ENCODE measurements at regions not wholly inside any gene's neighbourhood (a gene's known extent, or its start where the extent isn't known, plus 50 kb on each side); places are given as distances from the start of the nearest gene placed in this dataset.

DNA sequence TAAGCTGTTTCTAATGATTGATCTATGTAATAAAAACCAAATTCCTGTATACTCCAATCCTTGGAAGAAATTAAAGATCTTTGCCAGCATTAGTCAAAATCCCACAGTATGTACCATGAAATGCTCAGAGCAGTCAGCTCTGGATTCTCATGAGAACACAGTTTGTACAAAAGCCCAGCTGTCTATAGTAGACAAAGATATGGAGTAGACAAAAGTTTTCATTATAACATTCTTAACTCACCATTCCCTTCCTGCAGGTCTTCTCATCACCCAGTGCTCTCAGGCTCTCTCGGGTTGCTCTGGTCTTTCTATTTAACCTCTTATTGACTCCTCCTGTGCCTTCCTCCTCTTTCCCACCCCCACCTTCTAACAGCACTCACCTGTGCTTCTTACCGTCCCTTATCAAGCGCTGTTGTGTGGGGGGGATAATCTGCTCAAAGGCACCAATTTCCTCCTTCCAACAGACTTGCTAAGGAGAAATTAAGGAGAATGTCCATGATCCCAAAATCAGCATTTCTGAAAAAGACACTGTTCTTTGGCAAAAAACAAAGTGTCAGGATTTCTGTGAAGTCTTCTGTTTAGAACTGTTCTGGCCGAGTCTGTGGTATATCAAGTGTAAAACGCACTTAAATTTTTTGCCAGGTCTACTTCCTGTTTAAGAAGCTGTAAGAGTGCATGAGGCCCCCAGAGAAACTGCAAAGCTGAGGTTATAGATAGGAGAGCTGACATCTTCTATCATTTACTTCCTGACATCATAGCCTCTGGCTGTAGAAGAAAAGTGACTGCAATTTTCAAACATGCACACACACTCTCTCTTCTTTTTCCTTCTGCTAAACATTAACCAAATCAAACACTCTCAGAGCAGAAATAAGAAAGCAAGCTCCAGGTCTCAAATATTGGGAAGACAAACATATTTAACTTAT is 144.1 kb downstream of the EVA1A start:
- Histone ChIP-seq H2AFZ (ENCODE audit: low read length) (peak overlapping the region; percentile 91), H3K4me1 (ENCODE audit: low read length) (peaks cover 33% of the 10 kb centered on the region), H3K27me3 (ENCODE audit: low read length) (no peaks in the 10 kb centered on the region; the same call in 1 of the 2 replicates), H3K9ac (ENCODE audit: low read length) (peak overlapping the region; percentile 66), H4K20me1 (ENCODE audit: insufficient read depth, low read depth, low read length) (no peaks in the 10 kb centered on the region), H3K4me3 (ENCODE audit: low read length) (peak overlapping the region; percentile 65), H3K36me3 (ENCODE audit: insufficient read depth, low read length) (no peaks in the 10 kb centered on the region; the same call in 1 of the 2 replicates), H3K9me2 (replicated peaks; ENCODE audit: insufficient read depth, low read length) (no peaks in the 10 kb centered on the region), H3K27ac (ENCODE audit: low read length) (peak overlapping the region; percentile 73), H3K79me2 (ENCODE audit: low read length) (no peaks in the 10 kb centered on the region), H3K9me3 (ENCODE audit: low read length) (no peaks in the 10 kb centered on the region), H3K4me2 (ENCODE audit: low read depth, low read length, poor library complexity, severe bottlenecking) (peak overlapping the region; percentile 81)
- peak; percentile 94 for DNase-seq

- Histone ChIP-seq H3K9me2 (replicated peaks; ENCODE audit: insufficient read depth, low read length) (no peaks in the 10 kb centered on the region), H3K4me1 (ENCODE audit: low read length) (peaks cover 33% of the 10 kb centered on the region), H3K27ac (ENCODE audit: low read length) (no peak overlapping the region), H3K4me2 (ENCODE audit: low read depth, low read length, poor library complexity, severe bottlenecking) (peak overlapping the region; percentile 81), H3K4me3 (ENCODE audit: low read length) (peak overlapping the region; percentile 65), H4K20me1 (ENCODE audit: insufficient read depth, low read depth, low read length) (no peaks in the 10 kb centered on the region), H2AFZ (ENCODE audit: low read length) (peak overlapping the region; percentile 91; the same call in 1 of the 2 replicates), H3K27me3 (ENCODE audit: low read length) (no peaks in the 10 kb centered on the region; the same call in 1 of the 2 replicates), H3K79me2 (ENCODE audit: low read length) (no peaks in the 10 kb centered on the region), H3K9ac (ENCODE audit: low read length) (peak overlapping the region; percentile 66), H3K9me3 (ENCODE audit: low read length) (no peaks in the 10 kb centered on the region; the same call in 1 of the 2 replicates), H3K36me3 (ENCODE audit: insufficient read depth, low read length) (peaks cover 6% of the 10 kb centered on the region; the same call in 1 of the 2 replicates)
- DNase-seq, result no peak
These were observed 145.0 kb downstream of the EVA1A start for GRCh38 chr2:75415731-75416130.

DNA sequence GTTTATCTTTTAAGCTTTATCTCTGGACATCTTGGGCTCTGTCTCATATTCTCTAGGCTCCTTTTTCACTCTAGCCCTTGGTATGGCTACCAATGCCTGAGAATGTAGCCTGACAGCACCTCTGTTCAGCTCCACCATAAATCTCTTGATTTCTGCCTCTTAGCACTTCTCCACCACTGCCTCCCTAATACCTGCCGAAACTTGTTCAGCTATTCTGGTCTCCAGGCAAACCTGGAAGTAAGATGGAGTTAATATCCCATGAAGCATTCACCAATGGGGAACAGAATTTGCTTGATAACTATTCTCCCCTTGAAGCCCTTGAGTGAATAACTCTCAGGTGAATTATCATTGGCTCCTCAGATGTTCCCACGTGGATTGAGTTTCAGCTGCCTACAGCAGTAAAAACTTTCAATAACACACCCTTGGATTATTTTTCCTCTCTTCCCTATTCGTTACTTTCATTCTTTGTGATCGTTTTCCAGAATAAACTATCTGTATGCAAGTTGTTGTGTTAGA is 145.6 kb downstream of the EVA1A start:
- peak overlapping the region; percentile 65 for H3K4me3 ChIP-seq (ENCODE audit: low read length)
- peaks cover 33% of the 10 kb centered on the region for H3K4me1 ChIP-seq (ENCODE audit: low read length)
- peak overlapping the region; percentile 81 for H3K4me2 ChIP-seq (ENCODE audit: low read depth, low read length, poor library complexity, severe bottlenecking)
- no peaks in the 10 kb centered on the region for H3K9me2 ChIP-seq (replicated peaks; ENCODE audit: insufficient read depth, low read length)
- no peak overlapping the region for H3K9ac ChIP-seq (ENCODE audit: low read length)
- no peak overlapping the region for H2AFZ ChIP-seq (ENCODE audit: low read length)
- no peaks in the 10 kb centered on the region; the same call in 1 of the 2 replicates for H3K27me3 ChIP-seq (ENCODE audit: low read length)
- H3K36me3 ChIP-seq (ENCODE audit: insufficient read depth, low read length), result peaks cover 12% of the 10 kb centered on the region; the same call in 1 of the 2 replicates
- H3K79me2 ChIP-seq (ENCODE audit: low read length), result no peaks in the 10 kb centered on the region
- no peak overlapping the region for H3K27ac ChIP-seq (ENCODE audit: low read length)
- DNase-seq, result no peak
- no peaks in the 10 kb centered on the region; the same call in 1 of the 2 replicates for H3K9me3 ChIP-seq (ENCODE audit: low read length)
- no peaks in the 10 kb centered on the region for H4K20me1 ChIP-seq (ENCODE audit: insufficient read depth, low read depth, low read length)

GRCh38 chr2:75411574-75411973 is 149.2 kb downstream of the EVA1A start:
- Histone ChIP-seq H3K9me3 (ENCODE audit: low read length) (no peaks in the 10 kb centered on the region; the same call in 1 of the 2 replicates), H3K4me3 (ENCODE audit: low read length) (no peak overlapping the region), H3K79me2 (ENCODE audit: low read length) (no peaks in the 10 kb centered on the region), H3K9me2 (replicated peaks; ENCODE audit: insufficient read depth, low read length) (no peaks in the 10 kb centered on the region), H3K36me3 (ENCODE audit: insufficient read depth, low read length) (peaks cover 13% of the 10 kb centered on the region; the same call in 1 of the 2 replicates), H3K4me2 (ENCODE audit: low read depth, low read length, poor library complexity, severe bottlenecking) (no peak overlapping the region), H2AFZ (ENCODE audit: low read length) (no peak overlapping the region), H3K27ac (ENCODE audit: low read length) (no peak overlapping the region), H3K4me1 (ENCODE audit: low read length) (peaks cover 24% of the 10 kb centered on the region), H3K9ac (ENCODE audit: low read length) (no peak overlapping the region), H3K27me3 (ENCODE audit: low read length) (no peaks in the 10 kb centered on the region; the same call in 1 of the 2 replicates), H4K20me1 (ENCODE audit: insufficient read depth, low read depth, low read length) (no peaks in the 10 kb centered on the region)
- no peak for DNase-seq

DNA sequence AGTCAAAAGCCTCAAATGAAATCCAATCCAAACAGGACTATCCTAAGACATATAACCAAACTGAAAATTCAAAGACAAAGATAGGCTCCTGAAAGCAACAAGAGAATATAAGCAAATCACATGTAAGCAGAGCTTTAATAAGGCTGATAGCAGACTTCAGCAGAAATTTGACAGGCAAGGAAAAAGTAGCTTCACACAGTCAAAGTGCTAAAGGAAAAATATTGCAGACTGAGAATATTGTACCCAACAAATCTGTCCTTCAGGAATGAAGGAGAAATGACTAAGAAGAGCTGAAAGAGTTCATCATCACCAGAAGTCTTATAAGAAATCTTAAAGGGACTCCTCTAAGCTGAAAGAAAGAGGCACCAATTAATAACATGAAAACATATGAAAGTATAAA is 150.0 kb downstream of the EVA1A start:
- Histone ChIP-seq H4K20me1 (ENCODE audit: insufficient read depth, low read depth, low read length) (no peaks in the 10 kb centered on the region), H3K4me3 (ENCODE audit: low read length) (no peak overlapping the region)

DNA sequence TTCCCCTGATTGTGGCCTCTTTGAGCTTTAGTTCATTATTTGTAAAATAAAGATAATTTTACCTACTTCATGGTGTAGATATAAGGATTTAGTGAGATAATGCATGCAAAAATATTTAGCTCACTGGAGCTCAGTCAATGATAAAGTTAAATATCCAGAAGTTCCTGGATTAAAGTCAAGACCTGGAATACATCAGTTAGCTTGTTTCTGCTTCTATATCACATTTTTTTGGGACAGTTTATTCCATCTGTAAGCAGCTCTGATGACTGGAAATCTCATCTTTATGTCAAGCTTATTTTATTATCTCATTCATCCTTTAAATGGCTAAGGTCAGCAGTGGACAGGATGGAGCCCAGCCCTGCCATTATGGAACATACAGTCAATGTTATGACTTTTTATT is 152.0 kb downstream of the EVA1A start:
- Histone ChIP-seq H3K27ac (ENCODE audit: low read length) (no peak overlapping the region), H3K36me3 (ENCODE audit: insufficient read depth, low read length) (peaks cover 13% of the 10 kb centered on the region; the same call in 1 of the 2 replicates), H3K4me2 (ENCODE audit: low read depth, low read length, poor library complexity, severe bottlenecking) (no peak overlapping the region), H3K27me3 (ENCODE audit: low read length) (no peaks in the 10 kb centered on the region; the same call in 1 of the 2 replicates), H3K9ac (ENCODE audit: low read length) (no peak overlapping the region), H3K79me2 (ENCODE audit: low read length) (no peaks in the 10 kb centered on the region), H3K9me3 (ENCODE audit: low read length) (no peaks in the 10 kb centered on the region; the same call in 1 of the 2 replicates), H3K4me3 (ENCODE audit: low read length) (no peak overlapping the region), H2AFZ (ENCODE audit: low read length) (no peak overlapping the region), H4K20me1 (ENCODE audit: insufficient read depth, low read depth, low read length) (no peaks in the 10 kb centered on the region), H3K9me2 (replicated peaks; ENCODE audit: insufficient read depth, low read length) (no peaks in the 10 kb centered on the region), H3K4me1 (ENCODE audit: low read length) (peaks cover 30% of the 10 kb centered on the region)
- DNase-seq, result no peak

More for the DNA sequence above, 150.0 kb downstream of the EVA1A start:
- Histone ChIP-seq H3K36me3 (ENCODE audit: insufficient read depth, low read length) (peaks cover 13% of the 10 kb centered on the region; the same call in 1 of the 2 replicates), H3K27ac (ENCODE audit: low read length) (no peak overlapping the region), H3K9me3 (ENCODE audit: low read length) (no peaks in the 10 kb centered on the region; the same call in 1 of the 2 replicates), H3K4me1 (ENCODE audit: low read length) (peaks cover 24% of the 10 kb centered on the region), H3K9ac (ENCODE audit: low read length) (no peak overlapping the region), H3K9me2 (replicated peaks; ENCODE audit: insufficient read depth, low read length) (no peaks in the 10 kb centered on the region), H2AFZ (ENCODE audit: low read length) (no peak overlapping the region), H3K27me3 (ENCODE audit: low read length) (no peaks in the 10 kb centered on the region; the same call in 1 of the 2 replicates), H3K79me2 (ENCODE audit: low read length) (no peaks in the 10 kb centered on the region), H3K4me2 (ENCODE audit: low read depth, low read length, poor library complexity, severe bottlenecking) (no peak overlapping the region)
- no peak for DNase-seq

DNA sequence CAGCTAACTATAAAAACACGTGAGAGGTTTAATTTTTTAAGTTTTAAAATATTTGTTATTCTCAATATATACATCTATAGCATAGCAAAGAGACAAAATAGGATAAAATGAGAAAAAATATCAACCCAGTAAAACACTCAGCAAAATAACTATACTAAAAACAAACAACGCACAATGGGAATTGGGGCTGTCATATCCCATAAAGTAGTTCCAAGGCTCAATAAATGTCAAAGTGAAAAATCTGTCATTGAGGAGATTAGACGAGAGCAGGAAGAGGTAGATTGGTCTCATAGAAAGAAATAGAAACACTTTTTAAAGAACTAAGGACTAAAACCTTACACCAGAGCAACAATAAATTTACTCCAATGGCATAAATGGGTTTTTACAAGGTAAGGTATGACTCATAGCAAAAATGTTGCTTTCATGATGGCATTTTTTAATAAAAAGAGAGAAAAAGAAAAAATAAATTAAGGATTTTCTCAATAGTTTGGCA is 153.7 kb downstream of the EVA1A start:
- peaks cover 35% of the 10 kb centered on the region for H3K4me1 ChIP-seq (ENCODE audit: low read length)
- H4K20me1 ChIP-seq (ENCODE audit: insufficient read depth, low read depth, low read length), result 0 out of 2 replicates have a peak, but pooled peaks cover 4% of the 10 kb centered on the region
- no peak for DNase-seq
- no peak overlapping the region for H3K9ac ChIP-seq (ENCODE audit: low read length)
- H3K36me3 ChIP-seq (ENCODE audit: insufficient read depth, low read length), result peaks cover 13% of the 10 kb centered on the region; the same call in 1 of the 2 replicates
- H3K4me3 ChIP-seq (ENCODE audit: low read length), result no peak overlapping the region
- H3K9me2 ChIP-seq (replicated peaks; ENCODE audit: insufficient read depth, low read length), result no peaks in the 10 kb centered on the region
- no peak overlapping the region for H3K27ac ChIP-seq (ENCODE audit: low read length)
- H3K79me2 ChIP-seq (ENCODE audit: low read length), result no peaks in the 10 kb centered on the region
- no peaks in the 10 kb centered on the region for H3K27me3 ChIP-seq (ENCODE audit: low read length)
- no peaks in the 10 kb centered on the region; the same call in 1 of the 2 replicates for H3K9me3 ChIP-seq (ENCODE audit: low read length)
- H2AFZ ChIP-seq (ENCODE audit: low read length), result no peak overlapping the region
- H3K4me2 ChIP-seq (ENCODE audit: low read depth, low read length, poor library complexity, severe bottlenecking), result no peak overlapping the region

All from Karpas-422 (cell line).